ENCODE measurements at regions not wholly inside any gene's neighbourhood (a gene's known extent, or its start where the extent isn't known, plus 50 kb on each side); places are given as distances from the start of the nearest gene placed in this dataset.

DNA sequence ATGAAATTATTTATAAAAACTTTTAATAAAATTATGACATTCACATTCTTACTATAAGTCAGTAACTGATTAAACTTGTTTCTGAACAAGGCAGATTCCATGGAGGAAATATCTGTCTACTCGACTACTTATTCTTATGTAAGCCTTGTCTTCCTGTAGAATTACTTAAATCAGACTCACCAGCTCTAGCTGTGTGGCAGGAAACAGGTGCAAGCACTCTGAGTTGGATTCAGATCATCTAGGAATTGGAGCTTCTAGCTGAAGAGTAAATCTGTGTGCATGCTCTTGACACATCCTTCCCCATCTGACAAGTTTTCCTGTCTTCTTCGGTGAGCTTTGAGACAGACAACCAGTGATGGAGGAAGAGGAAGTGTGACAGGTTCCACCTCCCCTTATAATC is 284.7 kb downstream of the TRIB2 start:
- TF ChIP-seq MYC (IDR thresholded peaks at IDR 0.05; ENCODE audit: low read depth, low read length) (no peak), GATA2 (IDR thresholded peaks at IDR 0.05; ENCODE audit: insufficient read depth, insufficient read length, low read depth, low read length) (no peak), FOS (IDR thresholded peaks at IDR 0.05; ENCODE audit: borderline replicate concordance, insufficient read depth, low read length) (no peak), POLR2A (IDR thresholded peaks at IDR 0.05; ENCODE audit: low read depth, low read length) (no peak)
- TF ChIP-seq, protein P1, sequence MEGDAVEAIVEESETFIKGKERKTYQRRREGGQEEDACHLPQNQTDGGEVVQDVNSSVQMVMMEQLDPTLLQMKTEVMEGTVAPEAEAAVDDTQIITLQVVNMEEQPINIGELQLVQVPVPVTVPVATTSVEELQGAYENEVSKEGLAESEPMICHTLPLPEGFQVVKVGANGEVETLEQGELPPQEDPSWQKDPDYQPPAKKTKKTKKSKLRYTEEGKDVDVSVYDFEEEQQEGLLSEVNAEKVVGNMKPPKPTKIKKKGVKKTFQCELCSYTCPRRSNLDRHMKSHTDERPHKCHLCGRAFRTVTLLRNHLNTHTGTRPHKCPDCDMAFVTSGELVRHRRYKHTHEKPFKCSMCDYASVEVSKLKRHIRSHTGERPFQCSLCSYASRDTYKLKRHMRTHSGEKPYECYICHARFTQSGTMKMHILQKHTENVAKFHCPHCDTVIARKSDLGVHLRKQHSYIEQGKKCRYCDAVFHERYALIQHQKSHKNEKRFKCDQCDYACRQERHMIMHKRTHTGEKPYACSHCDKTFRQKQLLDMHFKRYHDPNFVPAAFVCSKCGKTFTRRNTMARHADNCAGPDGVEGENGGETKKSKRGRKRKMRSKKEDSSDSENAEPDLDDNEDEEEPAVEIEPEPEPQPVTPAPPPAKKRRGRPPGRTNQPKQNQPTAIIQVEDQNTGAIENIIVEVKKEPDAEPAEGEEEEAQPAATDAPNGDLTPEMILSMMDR (IDR thresholded peaks at IDR 0.05; ENCODE audit: extremely low read depth in 1 of 2, insufficient read depth in 1 of 2, low read depth in 1 of 2, low read length in 2 of 2): no peak
- no TSS peak for BruUV-seq (replicated peaks)
- Histone ChIP-seq H3K9me3 (replicated peaks; ENCODE audit: control insufficient read depth, insufficient read depth, low read length) (no peaks in the 10 kb centered on the region), H3K27me3 (ENCODE audit: control insufficient read depth in 2 of 2, insufficient read depth in 2 of 2, low read length in 2 of 2) (no peaks in the 10 kb centered on the region), H3K27ac (ENCODE audit: insufficient read depth, low read depth, low read length) (no peak overlapping the region), H2AFZ (ENCODE audit: low read depth, low read length) (no peak overlapping the region), H3K36me3 (ENCODE audit: control insufficient read depth in 2 of 2, extremely low read depth in 1 of 2, insufficient read depth in 2 of 2, low read length in 2 of 2) (no peaks in the 10 kb centered on the region), H3K4me3 (replicated peaks in 1 of 3; ENCODE audit: insufficient read depth in 1 of 3, low read depth in 1 of 3, low read length in 3 of 3) (no peak overlapping the region), H4K20me1 (replicated peaks; ENCODE audit: control insufficient read depth, extremely low read depth, insufficient read depth, low read length) (no peaks in the 10 kb centered on the region), H3K79me2 (ENCODE audit: control insufficient read depth, insufficient read depth, low read length) (no peaks in the 10 kb centered on the region), H3K4me2 (ENCODE audit: insufficient read depth, low read length) (no peak overlapping the region), H3K9me1 (replicated peaks; ENCODE audit: control insufficient read depth, extremely low read depth, insufficient read depth, low read length) (no peaks in the 10 kb centered on the region), H3K9ac (replicated peaks; ENCODE audit: extremely low read depth, insufficient read depth, low read length) (no peak overlapping the region), H3K4me1 (ENCODE audit: control insufficient read depth, extremely low read depth, insufficient read depth, low read length) (peaks cover 24% of the 10 kb centered on the region)
- ChIA-PET CTCF (interaction anchor here (1.7 to 2.4 kb wide), 2 partner anchors 10 to 284 kb away, joined by 8 to 14 read pairs; partner anchors contain the start of gene TRIB2), POLR2A (no interaction called here)
- DNase-seq (ENCODE audit: low read depth, low spot score) (peak; percentile 83), FAIRE-seq (no peak)
- dilution Hi-C loops (cut with MboI; ENCODE audit: extremely low pct_ligation_motif_present, low sequenced_read_pairs) (no loop called here), intact Hi-C loops (cut with micrococcal nuclease) (loop anchor here (10.0 kb wide), 1 partner anchor 717 kb away; no protein-coding TSS in a partner anchor)

Measured in endothelial cell of umbilical vein (primary cell).